GM19324 (cell line): ENCODE measurements at regions not wholly inside any gene's neighbourhood (a gene's known extent, or its start where the extent isn't known, plus 50 kb on each side); places are given as distances from the start of the nearest gene placed in this dataset.
"Not testable (repeated sequence)": the region's sequence is repeated elsewhere in the genome, so short reads cannot be mapped to it uniquely, and the experiment has no call there.

ENCODE experiments used
- ATAC-seq: cut with Tn5 transposase; IDR thresholded peaks from one replicate; pipeline ENCODE4 v1.9.1; 2021; ENCODE audit warnings: mild to moderate bottlenecking, moderate library complexity; ENCODE audit not compliant: unreplicated experiment, low FRiP score

GRCh38 chr18:71321319-71321718 lies 1032.5 kb downstream of the SOCS6 start:
- ATAC-seq = no peak

- ATAC-seq = no peak
These were observed 1016.0 kb downstream of the SOCS6 start for GRCh38 chr18:71304856-71305255.

GRCh38 chr18:71303743-71304142 lies 1014.9 kb downstream of the SOCS6 start:
- ATAC-seq = not testable (repeated sequence)

GRCh38 chr18:71301596-71301995 lies 1012.8 kb downstream of the SOCS6 start:
- ATAC-seq = no peak

- ATAC-seq = not testable (repeated sequence)
These were observed 1005.4 kb downstream of the SOCS6 start for GRCh38 chr18:71294201-71294600.

GRCh38 chr18:71293322-71293721 lies 1004.5 kb downstream of the SOCS6 start:
- ATAC-seq = no peak

- no peak for ATAC-seq
These were observed 998.4 kb downstream of the SOCS6 start for GRCh38 chr18:71287268-71287667.

- ATAC-seq = no peak
These were observed 963.6 kb downstream of the SOCS6 start for GRCh38 chr18:71252351-71252865.

- no peak for ATAC-seq
These were observed 961.3 kb downstream of the SOCS6 start for GRCh38 chr18:71250191-71250590.

- ATAC-seq = no peak
These were observed 960.9 kb downstream of the SOCS6 start for GRCh38 chr18:71249791-71250190.

- no peak for ATAC-seq
These were observed 954.1 kb downstream of the SOCS6 start for GRCh38 chr18:71242981-71243380.

- ATAC-seq = no peak
These were observed 950.3 kb downstream of the SOCS6 start for GRCh38 chr18:71238974-71239624.

- ATAC-seq = no peak
These were observed 948.8 kb downstream of the SOCS6 start for GRCh38 chr18:71237641-71238040.

GRCh38 chr18:71233177-71233576 lies 944.3 kb downstream of the SOCS6 start:
- no peak for ATAC-seq

- ATAC-seq = no peak
These were observed 934.6 kb downstream of the SOCS6 start for GRCh38 chr18:71223486-71223885.

GRCh38 chr18:71221405-71221804 lies 932.6 kb downstream of the SOCS6 start:
- no peak for ATAC-seq

- not testable (repeated sequence) for ATAC-seq
These were observed 923.9 kb downstream of the SOCS6 start for GRCh38 chr18:71212739-71213138.

GRCh38 chr18:71212222-71212621 lies 923.4 kb downstream of the SOCS6 start:
- ATAC-seq = no peak

GRCh38 chr18:71209944-71210343 lies 921.1 kb downstream of the SOCS6 start:
- ATAC-seq = no peak

GRCh38 chr18:71194438-71194837 lies 905.6 kb downstream of the SOCS6 start:
- no peak for ATAC-seq

- no peak for ATAC-seq
These were observed 900.7 kb downstream of the SOCS6 start for GRCh38 chr18:71189581-71189980.

- no peak for ATAC-seq
These were observed 879.8 kb downstream of the SOCS6 start for GRCh38 chr18:71168557-71169145.
